OCI-M2 (cell line): ENCODE measurements at regions not wholly inside any gene's neighbourhood (a gene's known extent, or its start where the extent isn't known, plus 50 kb on each side); places are given as distances from the start of the nearest gene placed in this dataset.

ENCODE experiments used
- DNase-seq: peaks from one replicate; lab custom pipeline; 2025; ENCODE audit not compliant: unreplicated experiment; lab: John Stamatoyannopoulos, UW

DNA sequence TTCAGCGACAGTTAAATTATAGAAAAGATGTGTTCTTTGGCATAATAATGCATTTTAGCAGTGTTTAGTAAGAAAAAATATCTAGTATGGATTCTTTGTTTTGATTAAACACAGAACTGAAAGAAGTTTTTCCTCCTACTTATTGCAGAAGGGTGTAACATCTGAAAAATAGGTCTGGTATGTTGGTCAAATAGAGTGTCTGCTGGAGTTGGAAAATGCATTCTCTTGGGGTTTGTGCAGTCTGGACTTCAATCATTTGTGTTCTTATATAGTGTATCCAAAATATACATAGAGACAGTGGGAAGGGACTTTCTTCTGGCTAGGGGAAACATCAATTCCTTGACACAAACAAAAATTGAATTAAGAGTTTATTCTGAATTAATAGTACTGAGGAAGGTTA lies 132.4 kb upstream of the MAN1A1 start:
- no peak for DNase-seq

- no peak for DNase-seq
Measured at GRCh38 chr6:119480961-119481497, 131.5 kb upstream of the MAN1A1 start.

DNA sequence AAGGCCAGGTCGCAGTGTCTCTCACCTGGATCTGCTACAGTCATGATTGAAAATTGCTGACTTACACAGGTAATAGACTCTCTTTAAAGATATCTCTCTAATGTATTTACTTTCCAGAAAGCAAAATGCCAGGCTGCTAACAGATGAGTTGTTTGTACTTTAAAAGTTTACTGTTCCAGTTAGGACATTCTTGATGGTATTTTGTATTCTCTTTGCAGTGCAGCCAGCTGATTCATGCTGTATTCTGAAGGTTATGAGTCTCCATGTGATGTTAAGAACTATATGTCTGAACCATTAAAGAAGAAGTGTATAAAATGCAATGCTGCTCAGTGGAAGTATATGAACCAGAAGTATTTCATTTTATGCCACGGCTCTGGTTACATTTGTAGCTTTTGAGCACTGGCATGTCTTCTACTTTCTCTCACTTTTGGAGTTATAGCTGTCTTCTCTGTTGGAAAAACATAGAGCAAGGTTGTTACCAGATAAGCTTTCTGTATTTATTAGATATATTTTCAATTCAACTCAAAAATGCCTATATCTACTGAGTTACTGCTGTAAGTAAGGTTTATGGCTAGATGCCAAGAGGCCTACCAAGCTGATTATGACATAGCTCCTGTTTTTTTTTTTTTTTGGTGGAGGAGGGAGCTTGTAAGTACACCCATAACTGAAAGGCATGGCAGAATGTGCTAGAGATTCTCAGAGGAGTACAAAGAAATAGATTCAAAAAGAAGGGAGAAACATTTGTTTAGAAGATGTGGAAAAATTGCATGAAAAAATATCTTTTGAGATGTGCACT lies 130.5 kb upstream of the MAN1A1 start:
- no peak for DNase-seq

- DNase-seq = no peak
Measured at GRCh38 chr6:119476554-119476953, 127.0 kb upstream of the MAN1A1 start.

GRCh38 chr6:119476024-119476423 lies 126.5 kb upstream of the MAN1A1 start:
- no peak for DNase-seq

DNA sequence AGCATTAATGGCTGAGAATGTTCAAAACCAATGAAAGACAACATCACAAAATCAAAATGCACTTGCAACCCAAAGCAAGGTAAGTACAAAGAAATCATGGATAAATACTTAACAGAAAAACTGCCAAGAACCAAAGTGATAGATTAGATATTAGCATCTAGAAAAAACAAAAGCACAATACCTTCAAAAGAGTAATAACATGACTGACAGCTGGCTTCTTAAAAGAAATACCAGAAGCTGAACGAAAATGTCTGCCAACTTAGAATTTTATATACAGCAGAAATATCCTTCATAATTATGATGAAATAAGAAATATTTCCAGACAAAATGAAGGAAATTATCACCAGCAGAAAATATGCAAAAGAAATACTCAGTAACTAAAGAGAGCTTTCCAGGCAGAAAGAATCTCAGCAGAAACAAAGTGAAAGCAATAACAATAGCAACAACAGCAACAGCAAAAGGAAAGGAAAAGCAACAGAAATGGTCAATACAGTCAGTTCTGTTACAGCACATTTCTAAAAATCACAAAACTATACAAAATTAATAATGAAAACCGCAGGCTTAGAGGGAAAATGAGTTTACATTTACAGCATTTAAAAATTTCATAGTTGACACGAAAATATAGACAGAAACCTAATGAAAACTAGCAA lies 121.5 kb upstream of the MAN1A1 start:
- no peak for DNase-seq

GRCh38 chr6:119467488-119468081 lies 118.0 kb upstream of the MAN1A1 start:
- no peak for DNase-seq

DNA sequence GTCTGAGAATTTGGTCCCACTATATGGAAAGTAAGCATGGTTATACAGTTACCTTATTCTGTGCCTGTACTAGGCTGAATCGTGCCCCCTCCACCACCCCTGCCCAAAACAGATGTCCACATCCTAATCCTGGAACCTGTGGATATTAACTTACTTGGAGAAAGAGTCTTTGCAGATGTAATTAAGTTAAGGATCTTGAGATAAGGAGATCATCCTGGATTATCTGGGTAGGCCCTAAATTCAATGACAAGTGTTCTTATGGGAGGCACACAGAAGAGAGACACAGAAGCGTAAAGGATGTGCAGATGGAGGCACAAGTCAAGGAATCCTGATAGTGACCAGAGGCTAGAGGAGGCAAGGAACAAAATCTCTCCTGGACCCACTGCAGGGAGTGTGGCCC lies 116.7 kb upstream of the MAN1A1 start:
- DNase-seq = no peak

GRCh38 chr6:119463081-119463626 lies 113.6 kb upstream of the MAN1A1 start:
- DNase-seq = no peak

GRCh38 chr6:119461187-119461586 lies 111.6 kb upstream of the MAN1A1 start:
- DNase-seq = no peak

DNA sequence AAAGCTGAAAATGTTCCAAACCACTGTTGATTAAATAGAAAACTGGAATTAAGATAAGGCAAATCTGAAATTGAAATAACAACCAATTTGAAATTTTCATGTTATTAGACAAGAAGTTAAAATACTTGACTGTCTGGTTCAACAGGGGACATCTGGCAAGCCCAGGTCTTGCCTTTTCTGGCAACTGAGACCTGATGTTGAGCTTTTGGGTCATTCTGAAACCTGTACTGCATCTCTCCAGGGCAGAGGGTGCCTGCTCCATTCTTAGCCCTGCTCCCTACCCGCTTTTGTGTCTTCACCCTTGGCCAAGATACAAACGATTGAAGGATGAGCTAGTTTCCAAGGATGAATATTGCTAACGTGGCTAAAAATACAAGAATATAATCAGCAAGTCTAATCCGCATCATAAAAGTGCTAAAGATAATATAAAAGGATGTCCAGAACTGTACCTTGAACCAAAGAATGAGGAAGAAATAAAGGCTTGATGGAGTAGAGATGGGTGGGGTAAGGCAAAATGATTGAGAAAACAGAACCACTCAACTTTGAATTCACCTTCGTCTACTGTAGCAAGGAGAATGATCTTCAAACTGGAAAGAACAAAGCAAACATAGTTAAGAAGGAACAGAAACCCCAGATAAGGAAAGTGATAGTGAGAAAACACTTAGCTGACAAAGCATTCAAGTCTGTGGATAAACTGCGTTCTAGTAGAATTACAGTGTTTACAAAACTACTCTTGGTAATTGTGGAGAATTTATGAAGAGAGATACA lies 109.8 kb upstream of the MAN1A1 start:
- no peak for DNase-seq

- DNase-seq = no peak
Measured at GRCh38 chr6:119454714-119455113, 105.2 kb upstream of the MAN1A1 start.

- DNase-seq = no peak
Measured at GRCh38 chr6:119453242-119454200, 104.0 kb upstream of the MAN1A1 start.

- no peak for DNase-seq
Measured at GRCh38 chr6:119449331-119450156, 100.0 kb upstream of the MAN1A1 start.

GRCh38 chr6:119447921-119448320 lies 98.4 kb upstream of the MAN1A1 start:
- DNase-seq = no peak

DNA sequence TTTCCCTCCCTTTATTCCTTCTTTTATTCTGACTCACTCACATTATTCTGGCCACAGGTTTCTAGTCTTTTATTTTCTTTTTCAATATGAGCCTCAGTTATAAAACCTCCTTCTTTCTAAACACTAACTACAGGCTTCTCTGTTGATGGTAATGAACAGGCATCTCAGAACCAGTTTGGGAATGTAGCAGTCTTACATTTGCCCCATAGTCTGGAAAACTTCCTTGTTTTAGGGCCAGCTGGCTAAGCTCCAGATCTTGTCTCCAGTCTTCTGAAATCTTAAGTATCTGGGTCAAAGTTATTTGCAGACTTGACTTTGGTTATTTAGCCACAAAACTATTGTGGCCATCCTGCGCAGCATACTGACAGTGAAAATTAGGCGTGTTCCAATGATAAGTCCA lies 97.0 kb upstream of the MAN1A1 start:
- no peak for DNase-seq

DNA sequence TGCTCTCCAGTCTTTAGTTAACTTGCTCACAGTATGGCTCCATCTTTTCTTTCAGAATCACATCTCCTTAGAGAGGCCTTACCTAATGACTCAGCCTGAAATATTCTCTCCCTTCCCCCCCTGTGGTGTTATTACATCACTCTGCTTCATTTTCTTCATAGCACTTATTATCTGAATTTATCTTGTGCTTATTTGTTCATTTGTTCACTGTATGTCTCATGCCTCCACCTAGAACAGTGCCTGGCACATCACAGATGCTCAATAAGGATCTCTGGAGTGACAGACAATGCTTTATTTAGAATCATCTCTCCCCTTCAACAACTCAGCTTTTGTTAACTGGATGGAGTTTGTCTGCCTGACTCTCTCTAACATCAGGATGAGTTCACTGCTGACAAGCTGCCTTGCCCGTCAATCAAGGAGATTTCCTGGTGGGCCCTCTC lies 96.6 kb upstream of the MAN1A1 start:
- no peak for DNase-seq

- DNase-seq = no peak
Measured at GRCh38 chr6:119445666-119446065, 96.1 kb upstream of the MAN1A1 start.
